Mesendoderm (in vitro differentiated cells): ENCODE measurements at regions not wholly inside any gene's neighbourhood (a gene's known extent, or its start where the extent isn't known, plus 50 kb on each side); places are given as distances from the start of the nearest gene placed in this dataset.
A peak's percentile ranks its signal among the peaks of the same experiment; 100 is the strongest.

Source experiments
- DNase-seq: peaks from one replicate; pipeline ENCODE4 v3.0.0; 2013
- H2AK5ac ChIP-seq: 2 replicates; pipeline ENCODE4 v1.6.1; 2013; ENCODE audit warnings: low read length, inconsistent platforms
- H2BK120ac ChIP-seq: 2 replicates; pipeline ENCODE4 v1.6.1; 2013; ENCODE audit warnings: low read depth, mild to moderate bottlenecking, low read length, moderate library complexity, mixed read lengths
- H2BK15ac ChIP-seq: replicated peaks from 2 replicates; pipeline ENCODE4 v1.6.1; 2013; ENCODE audit warnings: low read depth, mild to moderate bottlenecking, moderate library complexity
- H2BK5ac ChIP-seq: 2 replicates; pipeline ENCODE4 v1.6.1; 2013; ENCODE audit warnings: low read length, inconsistent platforms
- H3K18ac ChIP-seq: 2 replicates; pipeline ENCODE4 v1.6.1; 2013; ENCODE audit warnings: mild to moderate bottlenecking, low read length, mixed read lengths
- H3K23ac ChIP-seq: one replicate; pipeline ENCODE4 v1.6.1; 2013; ENCODE audit warnings: low read length
- H3K27ac ChIP-seq: 2 replicates; pipeline ENCODE4 v1.5.1; 2013; ENCODE audit warnings: low read depth, mild to moderate bottlenecking, inconsistent platforms, low read length, moderate library complexity
- H3K27me3 ChIP-seq: 2 replicates; pipeline ENCODE4 v1.6.1; 2013; ENCODE audit warnings: low read length, control low read depth, mild to moderate bottlenecking, inconsistent platforms; ENCODE audit not compliant: insufficient read depth, poor library complexity
- H3K36me3 ChIP-seq: 2 replicates; pipeline ENCODE4 v1.6.1; 2013; ENCODE audit warnings: low read length, inconsistent platforms; ENCODE audit not compliant: control insufficient read depth, insufficient read depth
- H3K4ac ChIP-seq: one replicate; pipeline ENCODE4 v1.6.1; 2013; ENCODE audit warnings: low read depth, mild to moderate bottlenecking, low read length, moderate library complexity
- H3K4me1 ChIP-seq: 2 replicates; pipeline ENCODE4 v1.6.1; 2013; ENCODE audit warnings: low read depth, low read length, inconsistent platforms; ENCODE audit not compliant: control insufficient read depth
- H3K4me2 ChIP-seq: 2 replicates; pipeline ENCODE4 v1.6.1; 2013; ENCODE audit warnings: low read length
- H3K4me3 ChIP-seq: 2 replicates; pipeline ENCODE4 v1.5.1; 2013; ENCODE audit warnings: mild to moderate bottlenecking, low read length
- H3K56ac ChIP-seq: one replicate; pipeline ENCODE4 v1.6.1; 2013; ENCODE audit warnings: low read length
- H3K79me1 ChIP-seq: 2 replicates; pipeline ENCODE4 v1.6.1; 2013; ENCODE audit warnings: low read length, inconsistent platforms
- H3K79me2 ChIP-seq: 2 replicates; pipeline ENCODE4 v1.6.1; 2013; ENCODE audit warnings: mild to moderate bottlenecking, low read length; ENCODE audit not compliant: control insufficient read depth, insufficient read depth
- H3K9ac ChIP-seq: 2 replicates; pipeline ENCODE4 v1.6.1; 2013; ENCODE audit warnings: low read length, inconsistent platforms
- H4K5ac ChIP-seq: one replicate; pipeline ENCODE4 v1.6.1; 2013; ENCODE audit warnings: low read length
- H4K8ac ChIP-seq: one replicate; pipeline ENCODE4 v1.6.1; 2013; ENCODE audit warnings: low read depth, mild to moderate bottlenecking, control low read depth, low read length, moderate library complexity
- WGBS: extraction: QIAGEN DNeasy Blood & Tissue Kit; methylation state at CpG from one replicate; pipeline ENCODE4 v1.1.7; 2013; ENCODE audit warnings: low lambda C conversion rate, missing lambda C conversion rate; ENCODE audit not compliant: insufficient coverage; ENCODE audit errors: extremely low coverage; 5-methylcytosine and 5-hydroxymethylcytosine counted together

GRCh38 chr4:124191329-124191728 lies 521.2 kb downstream of the ANKRD50 start:
- Histone ChIP-seq H4K5ac (no peak overlapping the region), H3K9ac (no peak overlapping the region), H3K27me3 (no peaks in the 10 kb centered on the region), H2BK120ac (no peak overlapping the region), H3K4me3 (no peak overlapping the region), H3K36me3 (no peaks in the 10 kb centered on the region), H2AK5ac (no peak overlapping the region), H3K79me1 (no peaks in the 10 kb centered on the region), H3K23ac (no peak overlapping the region), H3K4me2 (no peak overlapping the region), H3K4ac (no peak overlapping the region), H3K56ac (no peak overlapping the region), H2BK5ac (no peak overlapping the region), H3K79me2 (no peaks in the 10 kb centered on the region), H3K4me1 (no peaks in the 10 kb centered on the region), H3K27ac (no peak overlapping the region), H2BK15ac (no peak overlapping the region), H4K8ac (no peak overlapping the region), H3K18ac (no peak overlapping the region)
- no CpG with 5 or more reads among the region's 1 CpG for WGBS
- DNase-seq, result no peak

DNA sequence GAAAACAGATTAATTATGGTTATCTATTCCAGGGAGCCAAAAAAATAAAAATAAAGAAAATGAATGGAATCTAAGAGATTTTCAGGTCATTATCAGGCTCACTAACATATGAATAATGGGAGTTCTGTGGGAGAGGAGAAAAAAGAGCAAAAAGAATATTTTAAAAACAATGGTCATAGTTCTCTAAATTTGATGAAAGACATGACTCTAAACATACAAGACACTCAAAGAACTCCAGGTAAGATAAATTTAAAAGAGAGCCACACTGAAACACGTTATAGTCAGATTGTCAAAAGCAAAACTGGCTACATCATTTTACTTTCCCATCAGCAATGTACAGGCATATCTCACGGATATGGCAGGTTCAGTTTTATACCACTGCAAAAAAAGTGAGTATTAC lies 520.0 kb downstream of the ANKRD50 start:
- Histone ChIP-seq H3K4ac (no peak overlapping the region), H3K27me3 (no peaks in the 10 kb centered on the region), H2BK5ac (no peak overlapping the region), H2BK15ac (no peak overlapping the region), H3K18ac (no peak overlapping the region), H4K8ac (no peak overlapping the region), H3K23ac (no peak overlapping the region), H2BK120ac (no peak overlapping the region), H3K4me3 (no peak overlapping the region), H3K4me1 (no peaks in the 10 kb centered on the region), H3K79me2 (no peaks in the 10 kb centered on the region), H3K27ac (no peak overlapping the region), H3K4me2 (no peak overlapping the region), H3K36me3 (no peaks in the 10 kb centered on the region), H2AK5ac (no peak overlapping the region), H4K5ac (no peak overlapping the region), H3K79me1 (no peaks in the 10 kb centered on the region), H3K9ac (no peak overlapping the region), H3K56ac (no peak overlapping the region)
- DNase-seq, result no peak
- no CpG with 5 or more reads among the region's 2 CpGs for WGBS

- Histone ChIP-seq H2BK120ac (no peak overlapping the region), H3K9ac (no peak overlapping the region), H3K4ac (no peak overlapping the region), H3K79me2 (no peaks in the 10 kb centered on the region), H3K18ac (no peak overlapping the region), H2BK5ac (no peak overlapping the region), H3K23ac (no peak overlapping the region), H3K27ac (no peak overlapping the region), H3K79me1 (no peaks in the 10 kb centered on the region), H3K36me3 (no peaks in the 10 kb centered on the region), H2BK15ac (no peak overlapping the region), H3K4me2 (no peak overlapping the region), H3K56ac (no peak overlapping the region), H3K4me3 (no peak overlapping the region), H3K4me1 (no peaks in the 10 kb centered on the region), H4K8ac (no peak overlapping the region), H4K5ac (no peak overlapping the region), H2AK5ac (no peak overlapping the region), H3K27me3 (no peaks in the 10 kb centered on the region)
- DNase-seq, result no peak
- no CpG with 5 or more reads among the region's 2 CpGs for WGBS
These were observed 513.3 kb downstream of the ANKRD50 start for GRCh38 chr4:124199185-124199584.

GRCh38 chr4:124199755-124200154 lies 512.8 kb downstream of the ANKRD50 start:
- Histone ChIP-seq H3K27ac (no peak overlapping the region), H3K79me1 (no peaks in the 10 kb centered on the region), H3K4me2 (no peak overlapping the region), H2BK15ac (no peak overlapping the region), H2AK5ac (no peak overlapping the region), H3K79me2 (no peaks in the 10 kb centered on the region), H3K27me3 (no peaks in the 10 kb centered on the region), H3K36me3 (no peaks in the 10 kb centered on the region), H2BK5ac (no peak overlapping the region), H4K8ac (no peak overlapping the region), H3K4me1 (no peaks in the 10 kb centered on the region), H3K4me3 (no peak overlapping the region), H3K4ac (no peak overlapping the region), H2BK120ac (no peak overlapping the region), H3K56ac (no peak overlapping the region), H3K23ac (no peak overlapping the region), H3K9ac (no peak overlapping the region), H4K5ac (no peak overlapping the region), H3K18ac (no peak overlapping the region)
- WGBS, result no CpG with 5 or more reads among the region's 4 CpGs
- no peak for DNase-seq

DNA sequence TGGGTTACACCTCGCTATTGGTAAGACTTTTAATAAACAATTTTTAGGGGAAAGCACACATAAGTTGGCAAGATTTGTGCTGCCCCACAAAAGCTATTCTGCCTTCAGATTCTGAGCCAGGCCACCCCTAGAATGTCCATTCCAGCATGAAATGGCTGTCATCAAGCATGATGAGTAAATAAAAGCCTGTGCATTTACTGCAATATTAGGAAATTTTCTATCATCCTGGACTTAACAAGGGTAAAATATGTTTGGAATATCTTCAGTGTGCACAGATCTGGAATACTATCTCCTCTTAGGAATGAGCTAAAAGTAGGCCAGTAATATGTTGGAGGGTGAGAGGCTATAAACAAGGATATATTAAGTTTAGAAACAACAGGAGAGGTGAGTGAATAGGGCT lies 510.9 kb downstream of the ANKRD50 start:
- Histone ChIP-seq H3K79me2 (no peaks in the 10 kb centered on the region), H2BK120ac (no peak overlapping the region), H3K56ac (no peak overlapping the region), H2BK5ac (no peak overlapping the region), H2AK5ac (no peak overlapping the region), H3K4me2 (no peak overlapping the region), H4K8ac (no peak overlapping the region), H3K18ac (no peak overlapping the region), H3K36me3 (no peaks in the 10 kb centered on the region), H4K5ac (no peak overlapping the region), H3K4me1 (no peaks in the 10 kb centered on the region), H3K4me3 (no peak overlapping the region), H3K27ac (no peak overlapping the region), H2BK15ac (peak overlapping the region; percentile 36), H3K27me3 (no peaks in the 10 kb centered on the region), H3K9ac (no peak overlapping the region), H3K4ac (no peak overlapping the region), H3K79me1 (no peaks in the 10 kb centered on the region), H3K23ac (no peak overlapping the region)
- WGBS, result no CpG with 5 or more reads among the region's 1 CpG
- no peak for DNase-seq

- Histone ChIP-seq H4K5ac (no peak overlapping the region), H3K79me1 (no peaks in the 10 kb centered on the region), H3K79me2 (no peaks in the 10 kb centered on the region), H3K4me1 (no peaks in the 10 kb centered on the region), H3K9ac (no peak overlapping the region), H2BK5ac (no peak overlapping the region), H2BK120ac (no peak overlapping the region), H3K4me3 (no peak overlapping the region), H3K4me2 (no peak overlapping the region), H3K56ac (no peak overlapping the region), H3K36me3 (no peaks in the 10 kb centered on the region), H3K4ac (no peak overlapping the region), H3K23ac (no peak overlapping the region), H3K27me3 (no peaks in the 10 kb centered on the region), H2AK5ac (no peak overlapping the region), H3K27ac (no peak overlapping the region), H4K8ac (no peak overlapping the region), H2BK15ac (no peak overlapping the region), H3K18ac (no peak overlapping the region)
- no CpG with 5 or more reads among the region's 2 CpGs for WGBS
- peak; percentile 25 for DNase-seq
These were observed 510.4 kb downstream of the ANKRD50 start for GRCh38 chr4:124202099-124202498.
